PC-3 (cell line): ENCODE measurements at regions not wholly inside any gene's neighbourhood (a gene's known extent, or its start where the extent isn't known, plus 50 kb on each side); places are given as distances from the start of the nearest gene placed in this dataset.

Source experiments
- ATAC-seq: fragments of 200-7000 bp; cut with Tn5 transposase; 2 replicates; pipeline ENCODE4 v1.9.1; 2020; ENCODE audit warnings: mild to moderate bottlenecking, moderate library complexity
- BruUV-seq: library from RNA; stranded (reverse); fragments of 400-500 nt; replicated peaks from 2 replicates; lab custom pipeline; 2021; lab: Mats Ljungman, UMichigan
- CTCF ChIA-PET: fragments of 300-600 bp; sonication (Branson Sonifier 250); formaldehyde crosslinking; loops from one replicate; lab custom pipeline; 2022; ENCODE audit warnings: antibody characterized with exemption; lab: Charles Lee
- POLR2A ChIA-PET: fragments of 300-600 bp; sonication (Branson Sonifier 250); formaldehyde crosslinking; loops from one replicate; lab custom pipeline; 2022; ENCODE audit warnings: antibody characterized with exemption; ENCODE audit not compliant: unreplicated experiment; lab: Charles Lee
- DNase-seq: peaks from one replicate; pipeline ENCODE4 v3.0.0-alpha.2; 2015
- H2AFZ ChIP-seq: fragments of 300-600 bp; sonication (generic); 2 replicates; pipeline ENCODE4 v1.6.0; 2016; ENCODE audit warnings: antibody characterized with exemption, low read length
- H3F3A ChIP-seq: fragments of 300-600 bp; sonication (generic); one replicate; pipeline ENCODE4 v1.6.0; 2017; ENCODE audit warnings: antibody characterized with exemption, low read length, control low read depth, mild to moderate bottlenecking; ENCODE audit not compliant: unreplicated experiment
- H3K27ac ChIP-seq: fragments of 300-600 bp; sonication (generic); 2 replicates; pipeline ENCODE4 v1.5.1; 2016; ENCODE audit warnings: mild to moderate bottlenecking, low read length
- H3K27me3 ChIP-seq: fragments of 300-600 bp; sonication (generic); 2 replicates; pipeline ENCODE4 v1.6.1; 2016; ENCODE audit warnings: low read length, mixed read lengths
- H3K36me3 ChIP-seq: fragments of 300-600 bp; sonication (generic); 2 replicates; pipeline ENCODE4 v1.6.1; 2016; ENCODE audit warnings: low read depth, mixed run types, low read length, mixed read lengths
- H3K4me1 ChIP-seq: fragments of 300-600 bp; sonication (generic); 2 replicates; pipeline ENCODE4 v1.5.1; 2016; ENCODE audit warnings: low read length; ENCODE audit not compliant: insufficient read depth
- H3K4me2 ChIP-seq: fragments of 300-600 bp; sonication (generic); 2 replicates; pipeline ENCODE4 v1.6.0; 2016; ENCODE audit warnings: low read length
- H3K4me3 ChIP-seq: fragments of 300-600 bp; sonication (generic); 2 replicates; pipeline ENCODE4 v1.5.1; 2016; ENCODE audit warnings: mild to moderate bottlenecking, low read length, mixed read lengths
- H3K79me2 ChIP-seq: fragments of 300-600 bp; sonication (generic); 2 replicates; pipeline ENCODE4 v1.6.1; 2017; ENCODE audit warnings: low read length, mixed read lengths
- H3K9ac ChIP-seq: fragments of 300-600 bp; sonication (generic); 2 replicates; pipeline ENCODE4 v1.6.0; 2016; ENCODE audit warnings: mild to moderate bottlenecking, low read length
- H3K9me2 ChIP-seq: fragments of 300-600 bp; sonication (generic); replicated peaks from 2 replicates; pipeline ENCODE4 v1.6.1; 2016; ENCODE audit warnings: mixed run types, low read length, mixed read lengths
- H3K9me3 ChIP-seq: fragments of 300-600 bp; sonication (generic); 2 replicates; pipeline ENCODE4 v1.6.1; 2016; ENCODE audit warnings: low read length, mixed read lengths
- H4K20me1 ChIP-seq: fragments of 300-600 bp; sonication (generic); 2 replicates; pipeline ENCODE4 v1.6.1; 2016; ENCODE audit warnings: low read length, mixed read lengths
- CTCF ChIP-seq: fragments of 300-600 bp; sonication (generic); conservative IDR thresholded peaks from 2 replicates; pipeline ENCODE4 v1.5.1; 2017; ENCODE audit warnings: antibody characterized with exemption, low read depth, mild to moderate bottlenecking, low read length
- EZH2 ChIP-seq: fragments of 300-600 bp; sonication (generic); IDR thresholded peaks from one replicate; pipeline ENCODE4 v1.6.1; 2017; ENCODE audit warnings: antibody characterized with exemption, mild to moderate bottlenecking, low read length; ENCODE audit not compliant: unreplicated experiment
- EZH2phosphoT487 ChIP-seq: fragments of 300-600 bp; sonication (generic); IDR thresholded peaks from 2 replicates; pipeline ENCODE4 v1.6.1; 2018; ENCODE audit warnings: mild to moderate bottlenecking, antibody characterized with exemption, low read length, borderline replicate concordance
- intact Hi-C: fragments of 100-400 bp; cut with micrococcal nuclease; formaldehyde crosslinking; loops from 2 replicates; pipeline ENCODE4 v1.9.0; 2023

- DNase-seq (no peak), ATAC-seq (no peak)
- intact Hi-C loops = loop anchor here (5.0 to 10.0 kb wide), 3 partner anchors 113 to 570 kb away; no protein-coding TSS in a partner anchor
- Histone ChIP-seq H3K4me1 (peaks cover 7% of the 10 kb centered on the region), H3K4me3 (no peak overlapping the region), H4K20me1 (no peaks in the 10 kb centered on the region), H3F3A (no peaks in the 10 kb centered on the region), H3K4me2 (no peak overlapping the region), H2AFZ (no peak overlapping the region), H3K27me3 (no peaks in the 10 kb centered on the region), H3K36me3 (no peaks in the 10 kb centered on the region), H3K9ac (no peak overlapping the region), H3K27ac (no peak overlapping the region), H3K9me2 (no peaks in the 10 kb centered on the region), H3K79me2 (no peaks in the 10 kb centered on the region), H3K9me3 (no peaks in the 10 kb centered on the region)
- no TSS peak for BruUV-seq
- POLR2A ChIA-PET = no interaction called here
- CTCF ChIA-PET = interaction anchor here (0.6 kb wide), 1 partner anchor 558 kb away, joined by 3 read pairs; no protein-coding TSS in a partner anchor
- TF ChIP-seq EZH2 (no peak), EZH2phosphoT487 (no peak), CTCF (no peak)
Observed at GRCh38 chr2:40841856-40842255, 390.0 kb upstream of the SLC8A1 start.

GRCh38 chr2:40844353-40845277 lies 392.7 kb upstream of the SLC8A1 start:
- peak overlapping the region; percentile 68 for H3K4me3 ChIP-seq
- H3K4me2 ChIP-seq = peak overlapping the region; percentile 82
- H3K27me3 ChIP-seq = no peaks in the 10 kb centered on the region
- no peaks in the 10 kb centered on the region for H4K20me1 ChIP-seq
- TF ChIP-seq EZH2 (no peak), CTCF (peak; percentile 82), EZH2phosphoT487 (no peak)
- no peaks in the 10 kb centered on the region for H3K36me3 ChIP-seq
- peak; percentile 99 for ATAC-seq
- peak; percentile 92 for DNase-seq
- 0 out of 2 replicates have a peak overlapping the region, but pooled peaks have one; percentile 19 for H3K9ac ChIP-seq
- H3K9me2 ChIP-seq = no peaks in the 10 kb centered on the region
- POLR2A ChIA-PET = interaction anchor here (0.6 to 0.9 kb wide), 2 partner anchors 252 to 556 kb away, joined by 3 to 7 read pairs; no protein-coding TSS in a partner anchor
- peaks cover 7% of the 10 kb centered on the region for H3K4me1 ChIP-seq
- no peak overlapping the region for H3K27ac ChIP-seq
- H2AFZ ChIP-seq = peak overlapping the region; percentile 87
- CTCF ChIA-PET = interaction anchor here (0.6 to 1.0 kb wide), 3 partner anchors 287 to 555 kb away, joined by 3 to 7 read pairs (median 5); no protein-coding TSS in a partner anchor
- no peaks in the 10 kb centered on the region for H3F3A ChIP-seq
- no peaks in the 10 kb centered on the region for H3K79me2 ChIP-seq
- no TSS peak for BruUV-seq
- intact Hi-C loops = loop anchor here (1.0 to 10.0 kb wide), 4 partner anchors 110 to 568 kb away; no protein-coding TSS in a partner anchor
- H3K9me3 ChIP-seq = no peaks in the 10 kb centered on the region
